K562 (cell line): ENCODE measurements at regions not wholly inside any gene's neighbourhood (a gene's known extent, or its start where the extent isn't known, plus 50 kb on each side); places are given as distances from the start of the nearest gene placed in this dataset.

Source experiments
- ATAC-seq: fragments of 200-7000 bp; cut with Tn5 transposase; 3 replicates; pipeline ENCODE4 v1.9.1; 2020; ENCODE audit warnings: moderate library complexity
- BruUV-seq: library from RNA; stranded (reverse); fragments of 400-500 nt; replicated peaks from 2 replicates; lab custom pipeline; 2021; lab: Mats Ljungman, UMichigan
- CTCF ChIA-PET: fragments of 300-600 bp; formaldehyde crosslinking; extraction: SDS; loops from one replicate; lab custom pipeline; 2021; ENCODE audit warnings: low intra/inter-chr PET ratio; lab: Yijun Ruan, JAX
- POLR2A ChIA-PET: fragments of 300-600, 350-650 bp; sonication (Branson Sonifier 250); formaldehyde crosslinking; extraction: SDS; loops from one replicate; lab custom pipeline; 2021; ENCODE audit warnings: antibody characterized with exemption, inconsistent platforms; lab: Yijun Ruan, JAX
- DNase-seq, 4 experiments: peaks; one replicate each; pipeline versions ENCODE4 v3.0.0 to v3.0.0-alpha.2; 2011 to 2018; ENCODE audit warnings: low spot score in 3 of 4, mixed read lengths in 3 of 4; ENCODE audit errors: extremely low read depth in 1 of 4
- FAIRE-seq: peaks from 2 replicates; lab custom pipeline; 2011; peaks lifted over from hg19 to GRCh38; lab: Jason Lieb, UNC
- H2AFZ ChIP-seq: 2 replicates; pipeline ENCODE4 v1.6.0; 2011; ENCODE audit warnings: low read depth, low read length, control low read depth, inconsistent platforms
- H3K27ac ChIP-seq: fragments of 200-600 bp; 3 replicates; pipeline ENCODE4 v1.8.0; 2011; ENCODE audit warnings: low read depth, mild to moderate bottlenecking, control low read depth, inconsistent platforms, low read length, moderate library complexity, mixed read lengths; ENCODE audit errors: extremely low read depth
- H3K27me3 ChIP-seq, 2 experiments: fragments of 300-600 bp in 1 of 2; 2 replicates in 1 of 2; 3 replicates in 1 of 2; pipeline versions ENCODE4 v1.6.0 to v1.8.0; 2011; ENCODE audit warnings: inconsistent platforms in 2 of 2, low read length in 2 of 2, mild to moderate bottlenecking in 1 of 2, mixed read lengths in 1 of 2, moderate library complexity in 1 of 2; ENCODE audit not compliant: control insufficient read depth in 2 of 2, insufficient read depth in 2 of 2
- H3K36me3 ChIP-seq: fragments of 300-600 bp; 3 replicates; pipeline ENCODE4 v1.8.0; 2011; ENCODE audit warnings: mild to moderate bottlenecking, low read length, inconsistent platforms; ENCODE audit not compliant: control insufficient read depth, insufficient read depth
- H3K4me1 ChIP-seq, 2 experiments: fragments of 200-600 bp in 1 of 2; replicated peaks in 1 of 2; 2 replicates in 1 of 2; 3 replicates in 1 of 2; pipeline versions ENCODE4 v1.5.1 to v1.8.0; 2011; ENCODE audit warnings: inconsistent platforms in 2 of 2, low read length in 2 of 2, mild to moderate bottlenecking in 1 of 2, mixed read lengths in 1 of 2, moderate library complexity in 1 of 2; ENCODE audit not compliant: control insufficient read depth in 2 of 2, insufficient read depth in 2 of 2
- H3K4me2 ChIP-seq: 2 replicates; pipeline ENCODE4 v1.6.1; 2011; ENCODE audit warnings: low read length, control low read depth, inconsistent platforms, mixed read lengths; ENCODE audit not compliant: insufficient read depth
- H3K4me3 ChIP-seq: fragments of 200-600 bp; sonication (generic), shearing (Covaris generic); 2 replicates; pipeline ENCODE4 v1.5.1; 2016; ENCODE audit warnings: control low read depth, inconsistent platforms
- H3K79me2 ChIP-seq: fragments of 200-600 bp; 3 replicates; pipeline ENCODE4 v1.8.0; 2011; ENCODE audit warnings: low read length, inconsistent platforms; ENCODE audit not compliant: control insufficient read depth, insufficient read depth
- H3K9ac ChIP-seq, 2 experiments: 2 replicates each; pipeline versions ENCODE4 v1.6.0 to v1.6.1; 2011; ENCODE audit warnings: low read depth in 2 of 2, low read length in 2 of 2, control low read depth in 1 of 2, inconsistent platforms in 1 of 2, mild to moderate bottlenecking in 1 of 2, mixed read lengths in 1 of 2; ENCODE audit not compliant: insufficient read depth in 1 of 2
- H3K9me1 ChIP-seq: one replicate; pipeline ENCODE4 v1.6.0; 2011; ENCODE audit warnings: inconsistent platforms, mild to moderate bottlenecking, low read length, moderate library complexity; ENCODE audit not compliant: control insufficient read depth, insufficient read depth
- H3K9me3 ChIP-seq: replicated peaks from 2 replicates; pipeline ENCODE4 v1.5.1; 2011; ENCODE audit warnings: low read depth, low read length, inconsistent platforms; ENCODE audit not compliant: control insufficient read depth, insufficient read depth
- H4K20me1 ChIP-seq: replicated peaks from 2 replicates; pipeline ENCODE4 v1.6.1; 2011; ENCODE audit warnings: low read length, inconsistent platforms, mixed read lengths; ENCODE audit not compliant: control insufficient read depth, insufficient read depth
- CBX8 ChIP-seq: fragments of 200-600 bp; sonication (generic); IDR thresholded peaks from 2 replicates; pipeline ENCODE4 v1.6.1; 2012; ENCODE audit warnings: borderline replicate concordance, mixed run types, low read depth, mild to moderate bottlenecking, moderate library complexity, mixed read lengths, low read length, control low read depth, inconsistent platforms; ENCODE audit not compliant: poor library complexity, severe bottlenecking; ENCODE audit errors: extremely low read depth
- FIP1L1 ChIP-seq: fragments of 200-400 bp; formaldehyde crosslinking; IDR thresholded peaks from 2 replicates; pipeline ENCODE4 v1.6.1; 2018; ENCODE audit warnings: mild to moderate bottlenecking, low read depth, low read length; ENCODE audit not compliant: poor library complexity, severe bottlenecking
- FOXP1 ChIP-seq: sonication (generic); formaldehyde crosslinking; IDR thresholded peaks from 2 replicates; pipeline ENCODE4 v1.8.0; 2022; ENCODE audit warnings: mild to moderate bottlenecking, missing genetic modification reagents
- MYC ChIP-seq, 2 experiments: fragments of 250-450 bp in 1 of 2; sonication (Bioruptor Pico) in 1 of 2; IDR thresholded peaks; 2 replicates each; pipeline versions ENCODE4 v1.5.1 to v1.6.1; 2012 to 2021; ENCODE audit warnings: low read depth in 2 of 2, borderline replicate concordance in 1 of 2, improper control_type of control experiment in 1 of 2, low read length in 1 of 2, mild to moderate bottlenecking in 1 of 2, moderate library complexity in 1 of 2
- ZNF24 ChIP-seq: fragments of 450-650 bp; IDR thresholded peaks from 2 replicates; pipeline ENCODE4 v1.6.1; 2016
- ZNF253 ChIP-seq: fragments of 250-450 bp; sonication (Bioruptor Pico); conservative IDR thresholded peaks from 2 replicates; pipeline ENCODE4 v1.6.1; 2021; ENCODE audit warnings: mild to moderate bottlenecking
- ZNF436 ChIP-seq: fragments of 250-450, 450-650 bp; sonication (Bioruptor Pico); formaldehyde crosslinking; IDR thresholded peaks from 2 replicates; pipeline ENCODE4 v1.7.0; 2020; ENCODE audit warnings: mild to moderate bottlenecking
- WGBS: fragments of 100-300 bp; shearing (Covaris generic); methylation state at CpG from one replicate; pipeline ENCODE4 v1.1.6; 2016; ENCODE audit warnings: low coverage, mixed read lengths; ENCODE audit not compliant: insufficient coverage; ENCODE audit errors: missing lambda C conversion rate; 5-methylcytosine and 5-hydroxymethylcytosine counted together
- in situ Hi-C: fragments of 300-500 bp; cut with MboI; formaldehyde crosslinking; loops from 4 replicates; pipeline ENCODE4 v1.15.0; 2018; ENCODE audit warnings: inconsistent platforms, mixed read lengths
- intact Hi-C: fragments of 100-400 bp; cut with micrococcal nuclease; formaldehyde crosslinking; loops from 2 replicates; pipeline ENCODE4 v1.14.2; 2022
- TF ChIP-seq, protein P1 (sequence below): sonication (generic); formaldehyde crosslinking; IDR thresholded peaks from 2 replicates; pipeline ENCODE4 v1.8.1; 2022; ENCODE audit warnings: missing genetic modification reagents
- TF ChIP-seq, protein P2 (sequence below): fragments of 200-800 bp; sonication (Bioruptor generic); IDR thresholded peaks from 2 replicates; pipeline ENCODE4 v1.6.1; 2017; ENCODE audit warnings: missing genetic modification characterization, missing compliant biosample characterization

DNA sequence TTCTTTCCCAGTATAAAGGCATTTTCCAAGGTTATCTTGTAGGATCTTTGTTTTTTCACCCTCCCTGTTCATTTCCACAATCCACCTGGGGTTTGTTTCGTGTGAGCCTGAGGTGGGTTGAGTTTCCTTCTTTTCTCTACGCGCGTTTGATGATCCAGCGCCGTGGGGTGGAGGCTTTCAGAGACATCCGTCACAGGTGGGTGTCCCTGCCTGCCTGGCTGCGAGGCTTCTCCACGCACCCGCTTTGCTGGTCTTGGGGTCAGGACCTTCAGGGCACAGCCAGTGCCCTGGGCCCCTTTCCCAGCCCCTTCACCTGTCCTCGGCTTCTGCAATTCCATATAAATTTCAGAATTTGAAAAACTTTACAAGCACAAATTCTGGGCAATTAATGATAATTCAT is 109.0 kb upstream of the ALKAL2 start:
- intact Hi-C loops (no loop called here), in situ Hi-C loops (no loop called here)
- WGBS, result 0% methylated on average over 9 of the region's 11 CpGs
- no peaks in the 10 kb centered on the region for H4K20me1 ChIP-seq
- H3K27me3 ChIP-seq, result peaks cover 3 to 42% of the 10 kb centered on the region in 2 experiments; a peak in 3 of 5 replicates
- no TSS peak for BruUV-seq
- no peaks in the 10 kb centered on the region for H3K9me1 ChIP-seq
- H3K9me3 ChIP-seq, result no peaks in the 10 kb centered on the region
- no peaks in the 10 kb centered on the region; a peak in 1 of 5 replicates for H3K4me1 ChIP-seq
- ATAC-seq, result no peak
- TF ChIP-seq CBX8, result peak; percentile 1
- no peak for TF ChIP-seq FIP1L1
- no peak for DNase-seq
- no peak overlapping the region for H3K4me3 ChIP-seq
- H3K27ac ChIP-seq, result no peak overlapping the region
- H3K36me3 ChIP-seq, result no peaks in the 10 kb centered on the region
- CTCF ChIA-PET, result no interaction called here
- no peak for FAIRE-seq
- POLR2A ChIA-PET, result no interaction called here
- H3K79me2 ChIP-seq, result no peaks in the 10 kb centered on the region
- no peak overlapping the region for H3K4me2 ChIP-seq
- H3K9ac ChIP-seq, result no peak overlapping the region
- H2AFZ ChIP-seq, result no peak overlapping the region

DNA sequence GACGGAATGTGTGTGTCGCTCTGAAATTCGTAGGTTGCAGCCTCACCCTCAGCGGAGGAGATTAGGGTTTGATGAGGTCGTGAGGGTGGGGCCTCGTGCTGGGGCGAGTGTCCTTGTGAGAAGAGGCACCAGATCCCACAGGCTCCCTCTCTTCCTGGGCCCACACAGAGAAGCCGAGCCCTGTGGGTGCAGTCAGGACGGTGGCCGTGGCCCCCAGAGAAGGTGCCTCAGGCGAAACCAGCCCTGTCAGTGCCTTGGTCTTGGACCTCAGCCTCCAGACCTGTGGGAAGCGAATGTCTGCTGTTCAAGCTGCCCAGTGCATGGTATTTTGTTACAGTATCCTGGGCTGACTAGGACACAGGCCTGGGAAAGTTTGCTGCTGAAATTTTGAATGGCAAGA is 108.0 kb upstream of the ALKAL2 start:
- Histone ChIP-seq H3K9ac (no peak overlapping the region), H3K4me3 (no peak overlapping the region), H3K4me1 (no peaks in the 10 kb centered on the region; a peak in 1 of 5 replicates), H4K20me1 (no peaks in the 10 kb centered on the region), H3K9me1 (no peaks in the 10 kb centered on the region), H2AFZ (no peak overlapping the region), H3K27ac (no peak overlapping the region), H3K4me2 (no peak overlapping the region), H3K36me3 (no peaks in the 10 kb centered on the region), H3K27me3 (peaks cover 3 to 43% of the 10 kb centered on the region in 2 experiments; a peak in 3 of 5 replicates), H3K79me2 (no peaks in the 10 kb centered on the region), H3K9me3 (no peaks in the 10 kb centered on the region)
- TF ChIP-seq FOXP1 (CRISPR knock-in tag) (no peak), ZNF436 (CRISPR knock-in tag) (no peak), ZNF24 (no peak), ZNF253 (no peak), MYC (IDR thresholded peaks at IDR 0.05; ENCODE audit: low read depth, low read length) (no peak), MYC (CRISPR knock-in tag; IDR thresholded peaks at IDR 0.05; ENCODE audit: borderline replicate concordance, low read depth) (no peak)
- TF ChIP-seq, protein P1, sequence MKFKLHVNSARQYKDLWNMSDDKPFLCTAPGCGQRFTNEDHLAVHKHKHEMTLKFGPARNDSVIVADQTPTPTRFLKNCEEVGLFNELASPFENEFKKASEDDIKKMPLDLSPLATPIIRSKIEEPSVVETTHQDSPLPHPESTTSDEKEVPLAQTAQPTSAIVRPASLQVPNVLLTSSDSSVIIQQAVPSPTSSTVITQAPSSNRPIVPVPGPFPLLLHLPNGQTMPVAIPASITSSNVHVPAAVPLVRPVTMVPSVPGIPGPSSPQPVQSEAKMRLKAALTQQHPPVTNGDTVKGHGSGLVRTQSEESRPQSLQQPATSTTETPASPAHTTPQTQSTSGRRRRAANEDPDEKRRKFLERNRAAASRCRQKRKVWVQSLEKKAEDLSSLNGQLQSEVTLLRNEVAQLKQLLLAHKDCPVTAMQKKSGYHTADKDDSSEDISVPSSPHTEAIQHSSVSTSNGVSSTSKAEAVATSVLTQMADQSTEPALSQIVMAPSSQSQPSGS (CRISPR knock-in tag), result no peak
- TF ChIP-seq, protein P2, sequence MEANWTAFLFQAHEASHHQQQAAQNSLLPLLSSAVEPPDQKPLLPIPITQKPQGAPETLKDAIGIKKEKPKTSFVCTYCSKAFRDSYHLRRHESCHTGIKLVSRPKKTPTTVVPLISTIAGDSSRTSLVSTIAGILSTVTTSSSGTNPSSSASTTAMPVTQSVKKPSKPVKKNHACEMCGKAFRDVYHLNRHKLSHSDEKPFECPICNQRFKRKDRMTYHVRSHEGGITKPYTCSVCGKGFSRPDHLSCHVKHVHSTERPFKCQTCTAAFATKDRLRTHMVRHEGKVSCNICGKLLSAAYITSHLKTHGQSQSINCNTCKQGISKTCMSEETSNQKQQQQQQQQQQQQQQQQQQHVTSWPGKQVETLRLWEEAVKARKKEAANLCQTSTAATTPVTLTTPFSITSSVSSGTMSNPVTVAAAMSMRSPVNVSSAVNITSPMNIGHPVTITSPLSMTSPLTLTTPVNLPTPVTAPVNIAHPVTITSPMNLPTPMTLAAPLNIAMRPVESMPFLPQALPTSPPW (CRISPR knock-in tag), result no peak
- FAIRE-seq (no peak), DNase-seq (no peak), ATAC-seq (no peak)
- ChIA-PET POLR2A (no interaction called here), CTCF (no interaction called here)
- WGBS, result 1% methylated on average over 11 of the region's 12 CpGs
- intact Hi-C loops, result no loop called here
- no TSS peak for BruUV-seq
- in situ Hi-C loops, result no loop called here
